ELR (cell line): ENCODE measurements at regions not wholly inside any gene's neighbourhood (a gene's known extent, or its start where the extent isn't known, plus 50 kb on each side); places are given as distances from the start of the nearest gene placed in this dataset.
"Not testable (repeated sequence)": the region's sequence is repeated elsewhere in the genome, so short reads cannot be mapped to it uniquely, and the experiment has no call there.

Experiments
- DNase-seq: peaks from one replicate; pipeline ENCODE4 v3.0.0-alpha.2; 2015; ENCODE audit warnings: low read depth

DNA sequence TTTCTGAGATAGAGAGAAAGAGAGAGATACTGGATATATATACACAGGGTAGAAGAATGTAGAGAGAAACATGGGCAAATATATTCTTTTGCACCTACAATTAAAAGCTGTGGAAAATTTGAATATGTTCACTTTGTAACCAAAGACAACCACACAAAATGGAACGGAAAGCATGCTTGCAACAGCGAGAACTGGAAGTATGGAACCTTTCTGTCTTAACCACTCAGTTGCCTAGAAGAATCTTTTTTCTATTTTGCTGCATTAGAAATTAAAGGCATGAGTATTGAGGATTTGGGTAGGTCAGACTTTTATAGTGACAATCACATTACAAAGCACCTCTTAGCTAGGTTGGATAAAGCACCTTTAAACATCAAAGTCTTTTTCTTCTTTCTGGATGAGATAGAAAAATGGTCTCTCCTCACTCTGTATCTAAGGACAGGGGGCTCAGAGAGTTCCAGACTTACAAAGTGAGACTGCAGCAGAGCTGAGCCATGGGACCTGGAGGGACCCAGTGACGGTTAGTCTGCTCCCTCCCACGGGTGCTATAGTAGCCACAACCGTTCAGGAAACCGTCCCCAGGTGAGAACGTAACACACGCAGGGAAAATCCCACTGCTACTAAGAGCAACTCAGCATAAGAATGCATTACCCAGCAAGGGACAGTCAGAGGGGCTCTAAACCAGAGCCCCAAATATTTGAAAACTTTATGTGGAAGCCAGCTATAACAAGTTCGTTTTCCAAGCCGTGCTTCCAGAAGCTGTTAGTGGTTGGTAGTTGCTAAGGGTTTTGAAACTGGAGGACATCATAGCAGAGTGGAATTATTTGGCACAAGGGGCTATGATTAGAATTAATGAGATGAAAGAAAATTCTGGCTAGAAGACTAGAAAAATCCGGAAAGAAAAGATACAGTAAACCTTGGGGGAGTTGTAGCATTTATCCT is 97.1 kb downstream of the DAD1 start:
- DNase-seq, result no peak

DNA sequence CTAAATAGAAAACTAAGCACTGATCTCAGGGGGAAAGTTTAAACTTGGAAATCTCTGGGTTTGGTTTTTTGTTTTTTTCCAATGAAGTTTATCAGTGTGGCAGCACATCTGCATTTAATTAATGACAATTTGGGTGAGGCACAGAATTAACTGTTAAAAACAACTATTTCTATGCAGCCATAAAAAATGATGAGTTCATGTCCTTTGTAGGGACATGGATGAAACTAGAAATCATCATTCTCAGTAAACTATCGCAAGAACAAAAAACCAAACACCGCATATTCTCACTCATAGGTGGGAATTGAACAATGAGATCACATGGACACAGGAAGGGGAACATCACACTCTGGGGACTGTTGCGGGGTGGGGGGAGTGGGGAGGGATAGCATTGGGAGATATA is 98.0 kb downstream of the DAD1 start:
- DNase-seq, result not testable (repeated sequence)

DNA sequence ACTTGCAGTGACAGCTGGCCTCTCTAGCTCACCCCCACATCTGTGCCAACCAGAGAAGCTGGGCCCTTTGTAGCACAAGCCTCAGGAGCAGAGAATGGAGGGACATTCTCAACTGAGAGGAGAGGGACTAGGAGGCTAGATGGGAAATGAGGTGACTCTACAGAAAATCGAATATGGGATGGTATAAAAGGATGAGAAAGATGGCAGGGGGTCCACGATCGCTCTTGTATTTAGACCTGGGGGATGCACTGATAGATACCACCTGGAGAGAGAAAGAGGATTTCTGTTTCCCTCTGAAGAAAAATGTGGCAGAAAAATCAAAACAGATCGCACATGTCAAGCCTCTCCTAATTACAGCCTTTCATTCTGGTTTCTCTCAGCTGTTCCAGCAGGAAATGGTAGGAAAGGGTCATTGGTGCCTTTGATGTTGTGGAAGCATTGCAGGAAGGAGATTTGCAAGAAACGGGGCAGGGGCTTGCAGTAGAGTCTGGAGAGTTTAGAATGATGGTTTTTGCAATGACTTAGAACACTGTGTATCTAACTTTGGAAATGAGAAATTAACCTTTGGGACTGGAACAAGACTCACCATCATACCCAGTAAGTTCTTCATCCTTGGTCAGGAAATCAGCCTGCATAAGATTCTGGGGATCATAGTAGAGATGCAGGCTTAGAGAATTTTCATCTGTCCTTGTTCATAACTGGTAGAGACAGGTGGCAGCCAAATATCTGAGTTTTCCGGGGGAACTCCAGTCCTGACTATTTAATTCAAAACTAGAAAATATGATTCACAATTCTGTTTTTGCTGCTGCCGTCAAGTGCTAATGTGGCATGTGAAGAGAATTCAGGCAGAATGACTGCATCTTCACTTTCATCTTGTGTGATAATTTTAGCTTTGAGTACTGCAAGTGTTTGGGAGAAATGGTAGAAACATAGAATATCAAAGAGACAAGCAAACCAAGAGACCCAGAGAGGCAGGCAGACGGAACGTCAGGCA is 98.8 kb downstream of the DAD1 start:
- DNase-seq, result no peak

DNA sequence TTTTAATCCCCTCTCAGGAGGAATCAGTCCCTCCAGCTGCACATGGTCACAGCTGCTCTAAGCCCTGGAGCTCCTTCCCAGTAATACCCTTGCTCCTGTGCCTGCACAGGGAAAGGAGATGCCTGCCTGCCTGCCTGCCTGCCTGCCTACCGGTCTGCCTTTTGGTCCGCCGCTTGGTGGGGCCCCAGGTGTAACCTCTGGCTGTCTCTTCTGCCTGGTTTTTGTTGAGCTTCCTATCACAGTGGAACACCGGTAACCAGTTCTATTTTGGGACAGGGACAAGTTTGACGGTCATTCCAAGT is 99.8 kb downstream of the DAD1 start:
- DNase-seq, result no peak

DNA sequence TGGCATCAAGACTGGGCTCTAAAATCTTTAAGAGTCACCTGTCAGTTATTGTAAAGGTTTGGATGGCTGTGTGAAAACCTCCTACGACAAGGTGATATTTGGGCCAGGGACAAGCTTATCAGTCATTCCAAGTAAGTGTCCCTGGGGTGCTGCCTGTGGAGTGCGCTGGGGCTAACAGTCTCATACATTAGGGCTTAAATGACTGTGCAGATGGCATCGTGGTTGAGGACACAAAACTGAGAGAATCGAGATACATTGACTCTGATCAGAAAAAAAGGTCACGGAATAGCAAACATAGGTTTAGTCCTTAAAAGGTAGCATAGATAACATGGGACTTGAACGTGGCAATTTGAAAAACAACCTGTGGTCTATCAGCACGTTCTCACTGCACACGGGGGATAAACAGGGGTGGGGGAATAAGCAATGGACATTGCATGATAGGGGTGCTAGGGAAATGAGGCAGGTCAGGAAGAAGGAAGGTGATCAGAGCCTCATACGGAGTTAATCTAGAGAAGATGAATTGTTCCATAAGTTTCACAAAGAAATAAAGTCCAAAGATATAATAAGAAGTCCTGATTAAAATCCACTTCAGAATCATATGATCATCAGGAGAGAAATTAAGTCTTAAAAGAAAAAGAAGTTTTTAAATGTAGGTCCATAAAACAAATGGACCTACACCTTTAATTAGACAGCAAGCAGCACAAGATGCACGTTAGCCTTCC is 100.3 kb downstream of the DAD1 start:
- DNase-seq, result no peak

DNA sequence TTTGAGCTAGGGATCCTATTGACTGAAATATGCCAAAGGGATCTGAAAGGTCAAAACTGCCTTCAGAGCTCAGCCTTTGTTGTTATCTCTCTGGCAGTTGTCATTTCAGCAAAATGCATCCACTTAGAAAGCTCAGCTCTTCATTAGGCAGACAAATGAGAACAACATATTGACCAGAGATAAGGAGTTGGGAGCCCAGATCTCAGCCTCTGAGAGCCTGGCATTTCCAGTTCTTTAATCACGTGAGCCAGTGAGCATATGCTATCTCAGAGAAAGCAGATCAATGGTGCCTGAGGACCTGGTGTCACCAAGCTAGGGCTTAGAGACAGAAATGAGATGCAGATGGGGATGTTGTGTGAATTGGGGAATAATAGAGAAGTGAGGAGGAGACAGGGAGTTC is 101.1 kb downstream of the DAD1 start:
- no peak for DNase-seq

DNA sequence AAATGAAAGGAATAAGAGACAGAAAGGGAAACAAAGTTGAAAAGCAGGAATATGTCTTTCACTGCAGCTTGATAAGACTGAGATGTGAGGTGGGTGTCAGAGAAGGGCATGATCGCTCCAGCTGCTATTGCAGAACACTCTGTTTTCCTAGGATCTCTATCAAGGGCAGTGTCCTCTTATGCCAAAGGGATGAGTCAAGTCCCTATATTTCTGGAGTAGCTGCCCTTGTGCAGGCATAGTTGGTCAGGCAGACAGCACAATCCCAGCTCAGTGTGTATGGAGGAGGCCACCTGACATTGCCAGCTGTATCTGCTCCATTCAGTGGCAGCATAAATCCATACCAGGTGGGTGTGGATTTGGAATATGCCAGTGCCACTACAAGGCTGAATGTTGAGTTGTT is 101.6 kb downstream of the DAD1 start:
- no peak for DNase-seq

DNA sequence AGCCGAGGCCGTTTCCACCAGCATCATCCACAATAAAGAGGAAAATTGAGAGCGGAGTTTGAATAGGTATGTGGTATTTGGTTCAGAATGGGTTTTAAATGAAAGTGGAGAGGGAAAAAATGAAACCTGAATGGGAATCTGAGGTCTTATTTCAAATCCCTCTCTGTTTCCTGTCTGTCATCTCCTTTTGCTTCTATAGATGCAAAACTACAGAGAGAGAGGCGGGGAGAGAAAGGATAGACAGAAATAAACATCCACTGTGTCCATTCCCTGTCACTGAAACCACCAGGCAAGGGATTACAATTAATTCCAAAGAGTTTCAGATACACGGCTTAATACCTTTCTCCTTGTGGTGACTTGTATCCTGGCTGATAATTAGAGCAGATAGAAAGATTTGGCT is 102.3 kb downstream of the DAD1 start:
- no peak for DNase-seq

DNA sequence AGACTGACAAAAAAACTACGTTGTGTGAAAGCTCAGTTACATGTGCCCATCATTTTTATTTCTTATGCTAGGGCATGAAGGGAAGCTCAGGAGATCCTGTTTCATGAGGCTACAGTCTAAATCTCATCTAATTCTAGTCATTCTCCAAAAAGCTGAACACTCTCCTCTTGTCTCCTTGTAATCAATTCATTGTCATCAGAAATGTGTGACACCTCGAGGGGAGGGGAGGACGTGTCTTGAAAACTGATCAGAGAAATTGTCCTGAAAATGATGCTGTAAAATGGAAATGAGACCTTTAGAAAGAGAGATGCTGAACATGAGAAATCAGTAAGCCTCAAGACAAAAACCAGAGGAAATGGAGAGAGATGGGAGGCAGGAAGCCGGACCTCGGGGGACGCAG is 103.4 kb downstream of the DAD1 start:
- DNase-seq, result no peak

DNA sequence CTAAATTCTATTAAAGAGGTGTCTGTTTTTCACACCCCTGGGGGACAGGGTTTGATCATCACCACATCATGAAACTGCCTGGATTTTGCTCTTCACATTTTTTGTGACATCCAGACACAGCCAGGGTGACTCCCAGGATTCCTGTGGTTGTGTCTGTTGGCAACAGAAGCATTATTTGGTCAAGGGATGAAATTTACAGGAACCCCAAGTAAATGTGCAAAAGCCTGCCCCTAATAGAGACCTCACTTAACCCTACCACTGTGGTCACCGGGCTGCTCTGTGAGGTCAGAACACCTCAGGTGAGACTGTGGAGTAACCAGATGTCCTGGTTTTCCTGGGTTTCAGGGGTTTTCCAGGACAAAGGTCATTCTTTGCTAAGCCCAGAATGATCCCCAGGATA is 103.8 kb downstream of the DAD1 start:
- DNase-seq, result no peak

DNA sequence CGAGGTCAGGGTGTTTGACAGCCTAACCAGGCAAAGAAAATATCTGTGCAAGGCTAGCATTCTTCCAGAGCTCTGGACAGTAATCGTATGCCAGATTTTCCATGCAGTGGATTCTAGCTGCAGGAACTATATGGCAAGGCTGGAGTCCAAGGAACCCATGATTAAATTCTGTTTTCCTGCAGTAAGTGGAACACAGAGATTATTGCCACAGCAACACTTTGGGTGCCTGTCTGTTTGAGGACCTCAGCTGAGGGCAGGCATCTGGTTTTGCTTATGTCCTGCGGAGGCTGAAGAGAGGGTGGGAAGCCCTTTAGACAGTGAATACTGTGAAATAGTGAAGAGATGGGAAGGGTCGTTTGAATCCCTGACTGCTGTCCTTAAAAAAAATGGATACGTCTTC is 104.4 kb downstream of the DAD1 start:
- DNase-seq, result no peak

DNA sequence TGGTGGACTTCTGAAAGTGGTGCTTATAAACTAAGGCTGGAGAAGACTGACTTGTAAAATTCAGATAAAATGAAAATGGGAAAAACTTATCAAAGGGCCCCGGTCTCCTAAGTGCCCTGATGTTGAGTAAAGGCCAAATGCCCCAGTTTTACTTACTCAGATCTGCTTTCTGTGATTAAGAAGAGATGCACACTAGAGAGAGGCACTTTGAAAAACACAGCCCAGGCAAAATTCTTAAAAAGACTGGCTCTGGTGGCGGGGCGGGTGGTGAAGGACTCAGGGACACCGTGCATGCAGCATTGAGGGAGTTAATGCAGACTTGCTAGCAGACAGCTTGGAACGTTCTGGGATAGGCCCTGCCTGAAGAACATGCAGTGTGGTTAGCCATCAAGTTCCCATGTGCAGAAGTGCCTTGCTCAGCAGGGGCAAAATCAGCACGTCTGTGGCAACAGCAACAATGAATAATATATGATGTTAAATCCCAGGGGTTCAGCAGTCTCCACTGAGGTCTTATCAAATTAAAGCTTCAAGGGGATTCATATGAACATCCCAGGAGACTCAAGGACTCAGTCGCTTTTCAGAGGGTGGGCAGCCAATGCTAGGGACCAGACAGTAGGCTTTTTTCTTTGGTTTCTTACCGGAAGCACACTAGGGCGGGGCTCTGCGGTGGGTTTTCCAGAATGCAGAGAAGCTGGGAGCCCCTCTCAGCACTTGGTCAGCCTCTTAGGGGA is 105.0 kb downstream of the DAD1 start:
- no peak for DNase-seq

DNA sequence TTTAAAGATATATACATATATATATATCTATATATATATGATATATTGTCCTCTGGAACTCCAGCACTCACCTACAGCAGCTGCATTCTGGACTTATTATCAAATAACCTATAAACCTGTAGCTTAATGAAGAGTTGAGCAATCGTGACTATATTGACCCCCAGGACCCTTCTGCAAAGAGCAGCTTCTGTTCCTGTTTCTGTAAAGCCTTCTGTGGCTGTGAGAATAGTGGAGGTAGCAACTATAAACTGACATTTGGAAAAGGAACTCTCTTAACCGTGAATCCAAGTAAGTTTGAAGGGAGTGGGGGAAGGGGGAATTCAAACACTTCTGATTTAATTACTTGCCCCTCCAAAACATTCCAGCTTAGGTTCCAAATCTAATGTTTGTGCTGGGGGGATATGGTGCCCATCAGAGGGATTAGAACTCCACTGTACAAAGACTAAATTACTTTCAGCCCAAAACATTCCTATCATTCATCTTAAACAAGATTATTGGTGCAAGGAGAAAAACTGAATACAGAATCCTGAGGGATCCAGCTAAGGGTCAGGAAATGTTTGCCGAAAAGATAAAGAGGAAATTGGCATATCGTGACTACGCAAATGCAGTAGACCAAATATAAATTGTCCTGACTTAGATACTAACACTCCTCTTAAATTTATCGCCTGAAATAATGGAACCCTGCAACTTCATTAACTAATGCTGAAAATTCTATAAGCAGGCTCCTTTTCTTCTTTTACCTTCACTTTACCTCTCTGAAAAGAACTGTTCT is 106.1 kb downstream of the DAD1 start:
- DNase-seq, result no peak

DNA sequence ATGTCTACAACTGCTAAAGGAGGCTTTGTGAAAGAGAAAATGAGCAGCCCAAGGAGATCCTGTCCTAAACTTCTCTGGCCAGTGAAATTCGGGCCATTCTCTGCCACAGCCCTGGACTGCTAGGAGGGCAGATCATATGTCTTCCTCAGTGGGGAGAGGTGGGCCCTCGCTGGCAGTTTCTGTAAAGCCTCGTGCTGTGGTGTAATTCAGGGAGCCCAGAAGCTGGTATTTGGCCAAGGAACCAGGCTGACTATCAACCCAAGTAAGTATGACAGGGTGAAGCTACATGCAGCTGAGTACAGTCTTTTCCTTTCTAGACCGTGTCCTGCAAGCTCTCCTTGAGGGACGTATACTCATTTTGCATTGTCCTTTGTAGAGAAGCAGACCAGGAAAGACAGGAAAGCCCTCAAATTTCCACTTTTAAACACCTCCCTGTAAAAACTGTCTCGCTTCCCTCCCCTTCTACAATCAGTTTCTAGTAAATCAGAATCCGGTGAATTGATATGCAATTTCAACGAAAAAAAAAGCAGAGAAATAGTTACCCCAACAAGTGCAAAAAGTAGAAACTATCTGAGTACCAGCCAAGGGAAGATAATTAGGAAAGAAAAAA is 106.8 kb downstream of the DAD1 start:
- no peak for DNase-seq

DNA sequence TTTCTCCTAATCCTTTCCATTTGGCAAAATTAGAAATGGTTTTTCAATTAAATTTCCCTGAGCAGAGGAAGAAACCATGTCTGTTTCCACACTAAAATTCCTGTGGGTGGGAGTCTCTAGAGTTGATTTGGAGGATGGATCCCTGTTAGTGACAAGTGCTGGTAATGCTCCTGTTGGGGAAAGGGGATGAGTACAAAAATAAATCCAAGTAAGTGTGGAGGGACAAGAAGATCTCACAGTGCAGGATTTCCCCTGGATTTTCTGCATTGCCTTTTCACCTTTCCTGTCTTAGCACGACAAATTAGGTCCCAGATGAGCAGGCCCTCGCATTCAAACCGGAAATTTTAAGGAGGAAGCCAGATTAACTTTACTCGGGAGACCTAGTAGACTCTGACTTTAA is 107.5 kb downstream of the DAD1 start:
- no peak for DNase-seq

DNA sequence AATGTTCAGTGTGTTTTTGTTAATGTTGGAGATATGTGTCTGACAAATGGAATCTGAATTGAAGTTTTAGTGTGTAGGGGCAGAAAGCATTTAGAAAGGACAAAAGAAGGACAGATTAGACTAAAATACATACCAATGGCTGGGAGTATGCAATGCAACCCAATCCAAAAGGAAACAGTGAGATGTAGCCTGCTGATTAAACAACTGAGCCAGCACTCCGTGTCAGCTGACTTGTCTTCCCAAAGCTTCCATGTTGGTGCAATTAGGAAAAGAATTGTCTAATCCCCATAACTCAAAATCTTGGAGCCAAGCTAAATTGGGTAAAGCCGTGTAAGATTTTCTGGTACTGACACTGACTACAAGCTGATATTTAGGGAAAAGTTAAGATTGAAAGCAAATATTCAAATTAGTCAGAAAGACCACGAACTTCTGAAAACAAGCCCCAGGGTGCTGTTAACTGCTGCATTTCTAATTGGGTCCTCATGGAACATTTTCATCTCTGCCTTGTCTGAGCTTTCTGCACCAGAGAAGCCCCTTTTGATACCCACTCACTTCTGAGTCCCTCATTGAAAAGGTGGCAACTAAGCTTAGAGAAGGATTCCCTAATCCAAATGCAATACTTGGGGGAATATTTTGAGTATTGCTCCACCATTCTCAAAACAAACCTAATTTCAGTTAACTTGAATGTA is 109.1 kb downstream of the DAD1 start:
- DNase-seq, result no peak

DNA sequence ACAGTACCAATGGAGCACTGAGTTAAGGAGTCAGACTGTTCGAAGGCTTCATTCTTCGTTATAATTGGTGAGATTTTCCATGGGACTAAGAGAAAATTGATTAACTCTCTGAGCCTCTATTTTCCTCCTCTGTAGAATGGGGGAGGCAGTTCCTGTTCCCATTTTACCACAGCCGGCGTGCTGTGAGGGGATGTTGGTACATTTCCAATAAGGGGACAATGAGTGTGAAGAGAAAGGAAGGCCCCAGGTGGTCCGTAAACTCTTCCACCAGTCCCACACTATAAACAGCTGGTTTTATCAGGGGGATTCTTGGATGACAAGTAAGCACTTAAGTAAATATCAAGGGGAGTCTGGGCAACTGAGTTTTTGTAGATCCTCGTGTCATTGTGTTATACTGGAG is 109.9 kb downstream of the DAD1 start:
- no peak for DNase-seq

DNA sequence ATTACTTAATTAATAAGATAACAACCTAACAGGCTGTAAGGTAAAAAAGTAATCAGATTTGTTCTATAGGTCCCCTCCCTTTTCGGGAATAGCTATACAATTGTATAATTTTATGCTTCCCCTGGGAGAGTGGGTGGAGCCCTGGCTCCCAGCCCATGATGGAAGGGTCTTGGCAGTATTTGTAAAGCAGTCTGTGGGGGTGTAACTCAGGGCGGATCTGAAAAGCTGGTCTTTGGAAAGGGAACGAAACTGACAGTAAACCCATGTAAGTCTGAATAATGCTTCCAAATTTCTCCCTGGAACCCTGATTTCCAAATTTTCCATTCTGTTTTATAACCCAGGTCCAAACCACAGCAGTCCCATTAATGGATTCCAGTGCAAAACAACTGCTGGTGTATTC is 110.4 kb downstream of the DAD1 start:
- no peak for DNase-seq

DNA sequence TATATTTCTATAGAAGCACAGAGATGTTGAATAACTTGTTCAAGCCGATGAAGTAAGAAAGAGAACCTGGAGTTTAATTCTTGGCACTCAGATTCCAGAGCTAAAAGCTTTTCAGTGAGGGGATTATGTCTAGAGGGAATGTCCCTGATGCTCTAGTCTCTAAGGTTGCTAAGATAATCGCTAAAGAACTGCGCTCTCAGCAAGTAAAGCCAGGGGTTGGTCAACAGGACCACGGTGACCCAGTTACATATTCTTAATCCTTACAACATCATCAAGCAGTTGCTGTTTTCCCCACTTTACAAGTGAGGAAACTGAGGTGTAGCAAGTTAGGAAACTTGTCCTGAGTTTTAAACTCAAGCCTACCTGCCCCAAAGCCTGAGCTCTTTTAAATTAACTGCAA is 110.8 kb downstream of the DAD1 start:
- no peak for DNase-seq
